T1000 (cell line): ENCODE measurements at regions not wholly inside any gene's neighbourhood (a gene's known extent, or its start where the extent isn't known, plus 50 kb on each side); places are given as distances from the start of the nearest gene placed in this dataset.
"Not testable (repeated sequence)": the region's sequence is repeated elsewhere in the genome, so short reads cannot be mapped to it uniquely, and the experiment has no call there.

Source experiments
- DNase-seq: peaks from one replicate; lab custom pipeline; 2025; ENCODE audit warnings: mixed read lengths; lab: John Stamatoyannopoulos, UW

- DNase-seq, result not testable (repeated sequence)
Measured at GRCh38 chr12:9309749-9310148, 101.6 kb upstream of the PZP start.

- DNase-seq, result not testable (repeated sequence)
Measured at GRCh38 chr12:9308745-9309144, 100.5 kb upstream of the PZP start.

- DNase-seq, result not testable (repeated sequence)
Measured at GRCh38 chr12:9308163-9308562, 100.0 kb upstream of the PZP start.

GRCh38 chr12:9307255-9307654 lies 99.1 kb upstream of the PZP start:
- not testable (repeated sequence) for DNase-seq

GRCh38 chr12:9306004-9306403 lies 97.8 kb upstream of the PZP start:
- not testable (repeated sequence) for DNase-seq

GRCh38 chr12:9304540-9304939 lies 96.3 kb upstream of the PZP start:
- not testable (repeated sequence) for DNase-seq

GRCh38 chr12:9295872-9296271 lies 87.7 kb upstream of the PZP start:
- not testable (repeated sequence) for DNase-seq

- DNase-seq, result not testable (repeated sequence)
Measured at GRCh38 chr12:9294072-9294620, 86.0 kb upstream of the PZP start.

GRCh38 chr12:9293391-9293790 lies 85.2 kb upstream of the PZP start:
- DNase-seq, result not testable (repeated sequence)

GRCh38 chr12:9289984-9290383 lies 81.8 kb upstream of the PZP start:
- DNase-seq, result not testable (repeated sequence)

- not testable (repeated sequence) for DNase-seq
Measured at GRCh38 chr12:9284724-9285123, 76.5 kb upstream of the PZP start.

- peak; percentile 41 for DNase-seq
Measured at GRCh38 chr12:9284197-9284596, 76.0 kb upstream of the PZP start.

GRCh38 chr12:9283346-9284095 lies 75.3 kb upstream of the PZP start:
- peak; percentile 87 for DNase-seq

GRCh38 chr12:9276990-9277389 lies 68.8 kb upstream of the PZP start:
- no peak for DNase-seq

GRCh38 chr12:9273276-9273675 lies 65.1 kb upstream of the PZP start:
- no peak for DNase-seq

- no peak for DNase-seq
Measured at GRCh38 chr12:9271875-9272274, 63.7 kb upstream of the PZP start.

- no peak for DNase-seq
Measured at GRCh38 chr12:9264546-9264945, 56.4 kb upstream of the PZP start.

- DNase-seq, result no peak
Measured at GRCh38 chr12:9260931-9261330, 52.7 kb upstream of the PZP start.

- no peak for DNase-seq
Measured at GRCh38 chr12:9258676-9259075, 50.5 kb upstream of the PZP start.
